HG02943 (cell line): ENCODE measurements at regions not wholly inside any gene's neighbourhood (a gene's known extent, or its start where the extent isn't known, plus 50 kb on each side); places are given as distances from the start of the nearest gene placed in this dataset.
"Not testable (repeated sequence)": the region's sequence is repeated elsewhere in the genome, so short reads cannot be mapped to it uniquely, and the experiment has no call there.

ENCODE experiments used
- ATAC-seq: cut with Tn5 transposase; IDR thresholded peaks from one replicate; pipeline ENCODE4 v1.9.1; 2021; ENCODE audit warnings: mild to moderate bottlenecking, low read depth, moderate library complexity; ENCODE audit not compliant: unreplicated experiment

- not testable (repeated sequence) for ATAC-seq
Observed at GRCh38 chr1:188841111-188841696, 1636.5 kb downstream of the BRINP3 start.

- no peak for ATAC-seq
Observed at GRCh38 chr1:188846468-188846867, 1631.2 kb downstream of the BRINP3 start.

GRCh38 chr1:188857526-188858087, 1620.1 kb downstream of the BRINP3 start:
- ATAC-seq = no peak

GRCh38 chr1:188867614-188868013, 1610.0 kb downstream of the BRINP3 start:
- ATAC-seq = no peak

GRCh38 chr1:188871164-188871563, 1606.5 kb downstream of the BRINP3 start:
- ATAC-seq = no peak

- no peak for ATAC-seq
Observed at GRCh38 chr1:188872376-188872775, 1605.3 kb downstream of the BRINP3 start.

GRCh38 chr1:188877668-188878067, 1600.0 kb downstream of the BRINP3 start:
- no peak for ATAC-seq

- no peak for ATAC-seq
Observed at GRCh38 chr1:188888386-188888785, 1589.3 kb downstream of the BRINP3 start.

- no peak for ATAC-seq
Observed at GRCh38 chr1:188889166-188889565, 1588.5 kb downstream of the BRINP3 start.

- no peak for ATAC-seq
Observed at GRCh38 chr1:188891958-188892357, 1585.7 kb downstream of the BRINP3 start.

- ATAC-seq = no peak
Observed at GRCh38 chr1:188895611-188896010, 1582.1 kb downstream of the BRINP3 start.

- ATAC-seq = no peak
Observed at GRCh38 chr1:188903241-188903640, 1574.4 kb downstream of the BRINP3 start.

GRCh38 chr1:188904201-188904600, 1573.5 kb downstream of the BRINP3 start:
- no peak for ATAC-seq

GRCh38 chr1:188906921-188907641, 1570.6 kb downstream of the BRINP3 start:
- no peak for ATAC-seq

GRCh38 chr1:188930382-188930781, 1547.3 kb downstream of the BRINP3 start:
- no peak for ATAC-seq

GRCh38 chr1:188931506-188931905, 1546.2 kb downstream of the BRINP3 start:
- no peak for ATAC-seq

- no peak for ATAC-seq
Observed at GRCh38 chr1:188937965-188938551, 1539.6 kb downstream of the BRINP3 start.

- no peak for ATAC-seq
Observed at GRCh38 chr1:188941986-188942385, 1535.7 kb downstream of the BRINP3 start.

GRCh38 chr1:188949701-188950100, 1528.0 kb downstream of the BRINP3 start:
- no peak for ATAC-seq

GRCh38 chr1:188958461-188959115, 1519.1 kb downstream of the BRINP3 start:
- ATAC-seq = no peak
